Astrocyte (in vitro differentiated cells and primary cell): ENCODE measurements at regions not wholly inside any gene's neighbourhood (a gene's known extent, or its start where the extent isn't known, plus 50 kb on each side); places are given as distances from the start of the nearest gene placed in this dataset.
A peak's percentile ranks its signal among the peaks of the same experiment; 100 is the strongest.
"Not testable (repeated sequence)": the region's sequence is repeated elsewhere in the genome, so short reads cannot be mapped to it uniquely, and the experiment has no call there.

ENCODE experiments used
- DNase-seq: peaks from one replicate; pipeline ENCODE4 v3.0.0-alpha.2; 2010; ENCODE audit warnings: low read depth
- FAIRE-seq: peaks from 2 replicates; lab custom pipeline; 2011; peaks lifted over from hg19 to GRCh38; lab: Jason Lieb, UNC
- H2AFZ ChIP-seq: 2 replicates; pipeline ENCODE4 v1.6.0; 2012; ENCODE audit warnings: low read depth, low read length, inconsistent platforms
- H3K27ac ChIP-seq: 2 replicates; pipeline ENCODE4 v1.5.1; 2011; ENCODE audit warnings: low read depth, low read length, inconsistent platforms
- H3K27me3 ChIP-seq: 2 replicates; pipeline ENCODE4 v1.6.0; 2011; ENCODE audit warnings: low read length, inconsistent platforms; ENCODE audit not compliant: insufficient read depth
- H3K36me3 ChIP-seq: 2 replicates; pipeline ENCODE4 v1.5.1; 2011; ENCODE audit warnings: low read length, inconsistent platforms; ENCODE audit not compliant: insufficient read depth
- H3K4me1 ChIP-seq: 2 replicates; pipeline ENCODE4 v1.5.1; 2011; ENCODE audit warnings: low read length, inconsistent platforms; ENCODE audit not compliant: insufficient read depth
- H3K4me2 ChIP-seq: 2 replicates; pipeline ENCODE4 v1.6.0; 2012; ENCODE audit warnings: low read length, inconsistent platforms
- H3K4me3 ChIP-seq: 2 replicates; pipeline ENCODE4 v1.5.1; 2011; ENCODE audit warnings: low read depth, mild to moderate bottlenecking, low read length, inconsistent platforms; ENCODE audit not compliant: insufficient read depth
- H3K79me2 ChIP-seq: 2 replicates; pipeline ENCODE4 v1.6.0; 2012; ENCODE audit warnings: mild to moderate bottlenecking, low read length, inconsistent platforms; ENCODE audit not compliant: insufficient read depth
- H3K9ac ChIP-seq: 2 replicates; pipeline ENCODE4 v1.6.0; 2012; ENCODE audit warnings: mild to moderate bottlenecking, low read length, inconsistent platforms
- H3K9me3 ChIP-seq: 2 replicates; pipeline ENCODE4 v1.5.1; 2012; ENCODE audit warnings: low read depth, mild to moderate bottlenecking, low read length, inconsistent platforms; ENCODE audit not compliant: insufficient read depth
- H4K20me1 ChIP-seq: 2 replicates; pipeline ENCODE4 v1.6.0; 2012; ENCODE audit warnings: low read length, inconsistent platforms; ENCODE audit not compliant: insufficient read depth
- H3K27ac Mint-ChIP-seq: one replicate; pipeline ENCODE4 v1.8.0; 2021; ENCODE audit warnings: mild to moderate bottlenecking, mixed read lengths; ENCODE audit not compliant: unreplicated experiment
- H3K27me3 Mint-ChIP-seq: one replicate; pipeline ENCODE4 v1.8.0; 2021; ENCODE audit warnings: low read depth, mixed read lengths; ENCODE audit not compliant: unreplicated experiment
- H3K36me3 Mint-ChIP-seq: one replicate; pipeline ENCODE4 v1.8.0; 2021; ENCODE audit warnings: low read depth, mixed read lengths; ENCODE audit not compliant: unreplicated experiment
- H3K4me1 Mint-ChIP-seq: one replicate; pipeline ENCODE4 v1.8.0; 2021; ENCODE audit warnings: low read depth, mixed read lengths; ENCODE audit not compliant: unreplicated experiment
- H3K4me3 Mint-ChIP-seq: one replicate; pipeline ENCODE4 v1.8.0; 2021; ENCODE audit warnings: mild to moderate bottlenecking, moderate library complexity, mixed read lengths; ENCODE audit not compliant: unreplicated experiment
- H3K9me3 Mint-ChIP-seq: one replicate; pipeline ENCODE4 v1.8.0; 2021; ENCODE audit warnings: mild to moderate bottlenecking, mixed read lengths; ENCODE audit not compliant: unreplicated experiment
- CTCF ChIP-seq: IDR thresholded peaks from 2 replicates; pipeline ENCODE4 v1.5.1; 2011; ENCODE audit warnings: low read depth, mild to moderate bottlenecking, inconsistent platforms, low read length, moderate library complexity; ENCODE audit not compliant: insufficient read depth
- EZH2 ChIP-seq: IDR thresholded peaks from 2 replicates; pipeline ENCODE4 v1.6.1; 2012; ENCODE audit warnings: mild to moderate bottlenecking, low read length, inconsistent platforms; ENCODE audit not compliant: insufficient read depth

- H3K27me3 ChIP-seq: no peaks in the 10 kb centered on the region
- Mint-ChIP-seq H3K4me1 (no peaks in the 10 kb centered on the region), H3K4me3 (no peak overlapping the region), H3K9me3 (no peaks in the 10 kb centered on the region), H3K27me3 (no peaks in the 10 kb centered on the region), H3K36me3 (no peaks in the 10 kb centered on the region), H3K27ac (no peak overlapping the region)
- H4K20me1 ChIP-seq: no peaks in the 10 kb centered on the region
- no peaks in the 10 kb centered on the region for H3K9me3 ChIP-seq
- no peak overlapping the region for H3K9ac ChIP-seq
- H3K27ac ChIP-seq: no peak overlapping the region
- no peak for FAIRE-seq
- H3K36me3 ChIP-seq: no peaks in the 10 kb centered on the region
- peak; percentile 47 for DNase-seq
- H3K4me2 ChIP-seq: no peak overlapping the region
- H3K4me3 ChIP-seq: no peak overlapping the region
- no peaks in the 10 kb centered on the region for H3K4me1 ChIP-seq
- no peaks in the 10 kb centered on the region for H3K79me2 ChIP-seq
- H2AFZ ChIP-seq: no peak overlapping the region
- TF ChIP-seq CTCF: no peak
- no peak for TF ChIP-seq EZH2
Measured at GRCh38 chr3:102941786-102942185, 507.0 kb downstream of the ZPLD1 start.

- not testable (repeated sequence) for H3K4me3 Mint-ChIP-seq
Measured at GRCh38 chr3:102946445-102946844, 511.6 kb downstream of the ZPLD1 start.

GRCh38 chr3:102972350-102972749, 537.5 kb downstream of the ZPLD1 start:
- no peaks in the 10 kb centered on the region for H3K36me3 Mint-ChIP-seq
- Histone ChIP-seq H3K9me3 (no peaks in the 10 kb centered on the region), H3K36me3 (no peaks in the 10 kb centered on the region), H3K27me3 (no peaks in the 10 kb centered on the region), H2AFZ (no peak overlapping the region), H3K27ac (no peak overlapping the region), H4K20me1 (no peaks in the 10 kb centered on the region), H3K9ac (no peak overlapping the region), H3K79me2 (no peaks in the 10 kb centered on the region), H3K4me1 (no peaks in the 10 kb centered on the region), H3K4me3 (no peak overlapping the region), H3K4me2 (no peak overlapping the region)
- TF ChIP-seq CTCF (no peak), EZH2 (no peak)
- H3K4me1 Mint-ChIP-seq: no peaks in the 10 kb centered on the region
- DNase-seq (peak; percentile 10), FAIRE-seq (no peak)
- peaks cover 5% of the 10 kb centered on the region for H3K9me3 Mint-ChIP-seq
- H3K4me3 Mint-ChIP-seq: no peak overlapping the region
- no peak overlapping the region for H3K27ac Mint-ChIP-seq
- no peaks in the 10 kb centered on the region for H3K27me3 Mint-ChIP-seq

More at GRCh38 chr3:102946445-102946844, 511.6 kb downstream of the ZPLD1 start:
- H3K27ac ChIP-seq, H3K9ac ChIP-seq, H3K4me1 ChIP-seq, H3K4me3 ChIP-seq, H3K79me2 ChIP-seq, H3K27ac Mint-ChIP-seq, H4K20me1 ChIP-seq, H3K27me3 ChIP-seq, H3K9me3 ChIP-seq, FAIRE-seq, H3K9me3 Mint-ChIP-seq, H3K36me3 ChIP-seq, H2AFZ ChIP-seq, H3K4me1 Mint-ChIP-seq, H3K36me3 Mint-ChIP-seq, H3K4me2 ChIP-seq, H3K27me3 Mint-ChIP-seq, DNase-seq: not testable (repeated sequence)
